ENCODE measurements at regions not wholly inside any gene's neighbourhood (a gene's known extent, or its start where the extent isn't known, plus 50 kb on each side); places are given as distances from the start of the nearest gene placed in this dataset.

DNA sequence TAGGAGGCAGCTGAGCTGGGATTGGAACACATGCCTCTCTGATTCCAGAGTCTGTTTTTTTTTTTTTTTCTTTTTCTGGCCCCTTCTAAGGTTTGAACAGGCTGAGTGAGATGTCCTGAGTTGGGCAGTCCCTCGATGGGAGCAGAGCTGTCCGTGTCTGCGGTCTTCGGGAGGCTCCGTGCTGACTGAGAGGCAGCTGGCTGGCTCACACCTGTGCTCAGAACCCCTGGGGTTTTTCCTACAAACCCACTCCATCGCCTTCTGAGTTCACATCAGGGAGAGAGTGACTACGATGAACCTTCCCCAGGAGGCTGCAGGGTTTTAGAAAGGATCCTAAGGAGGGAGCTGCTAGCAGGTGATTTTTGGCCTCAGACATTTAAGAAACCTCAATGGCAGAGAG is 92.5 kb downstream of the IRF8 start:
- DNase-seq: no peak

- DNase-seq: no peak
These were observed 92.9 kb downstream of the IRF8 start for GRCh38 chr16:85991856-85992255.

- DNase-seq: no peak
These were observed 93.4 kb downstream of the IRF8 start for GRCh38 chr16:85992359-85992758.

DNA sequence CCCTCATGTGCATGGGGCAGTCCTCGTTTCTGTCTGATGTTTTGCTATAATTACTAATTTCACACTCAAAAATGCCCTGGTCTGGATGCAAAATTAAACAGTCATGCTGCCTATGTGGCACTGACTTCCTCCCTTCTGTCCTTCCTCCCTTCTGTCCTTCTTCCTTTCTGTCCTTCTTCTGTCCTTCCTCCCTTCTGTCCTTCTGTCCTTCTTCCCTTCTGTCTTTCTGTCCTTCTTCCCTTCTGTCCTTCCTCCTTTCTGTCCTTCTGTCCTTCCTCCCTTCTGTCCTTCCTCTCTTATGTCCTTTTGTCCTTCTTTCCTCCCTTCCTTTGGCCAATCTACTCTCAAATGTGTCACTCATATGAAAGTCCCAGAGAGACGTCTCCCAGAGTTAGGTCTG is 93.8 kb downstream of the IRF8 start:
- DNase-seq: no peak

GRCh38 chr16:85994492-85995490 is 95.8 kb downstream of the IRF8 start:
- DNase-seq: no peak

DNA sequence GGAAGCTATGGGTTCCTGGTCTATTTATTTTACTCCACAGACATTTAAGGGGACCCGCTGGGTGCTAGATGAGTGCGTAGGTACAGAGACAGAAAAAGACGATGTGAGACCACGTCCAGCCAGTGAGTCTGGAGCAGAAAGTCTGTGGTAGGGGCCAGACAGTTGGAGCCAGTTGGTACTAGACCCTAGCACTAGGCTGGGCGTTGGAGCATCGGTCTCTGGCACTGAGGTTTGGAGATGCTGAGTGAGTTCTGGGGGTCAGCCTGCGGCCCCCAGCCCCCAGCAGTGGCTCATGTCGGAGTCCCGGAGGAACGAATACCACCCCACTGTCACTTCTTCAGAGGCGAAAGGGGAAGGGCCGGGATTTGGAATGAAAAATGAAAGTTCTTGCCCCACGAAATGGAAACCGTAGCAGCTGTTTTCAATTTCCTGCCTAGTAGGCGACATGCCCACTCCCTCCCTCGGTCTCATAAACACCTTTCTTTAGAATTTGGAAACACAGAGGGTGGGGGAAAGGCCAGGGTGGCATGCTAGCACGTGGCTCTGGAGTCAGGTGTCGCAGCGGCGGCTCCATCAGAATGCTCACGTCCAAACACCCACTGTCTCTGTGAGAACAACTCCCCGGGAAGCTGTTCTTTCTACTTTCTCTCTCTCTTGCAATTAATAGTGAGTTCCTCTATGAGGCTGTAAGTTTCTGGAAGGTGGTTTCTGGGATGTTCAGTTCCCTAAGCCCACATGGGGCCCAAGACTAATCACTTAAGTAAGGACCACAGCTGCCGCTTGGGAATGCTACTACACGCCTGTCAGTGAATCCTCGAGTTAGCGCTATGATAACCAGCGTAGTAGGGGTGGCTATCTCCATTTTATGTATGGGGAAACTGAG is 96.8 kb downstream of the IRF8 start:
- DNase-seq: no peak

DNA sequence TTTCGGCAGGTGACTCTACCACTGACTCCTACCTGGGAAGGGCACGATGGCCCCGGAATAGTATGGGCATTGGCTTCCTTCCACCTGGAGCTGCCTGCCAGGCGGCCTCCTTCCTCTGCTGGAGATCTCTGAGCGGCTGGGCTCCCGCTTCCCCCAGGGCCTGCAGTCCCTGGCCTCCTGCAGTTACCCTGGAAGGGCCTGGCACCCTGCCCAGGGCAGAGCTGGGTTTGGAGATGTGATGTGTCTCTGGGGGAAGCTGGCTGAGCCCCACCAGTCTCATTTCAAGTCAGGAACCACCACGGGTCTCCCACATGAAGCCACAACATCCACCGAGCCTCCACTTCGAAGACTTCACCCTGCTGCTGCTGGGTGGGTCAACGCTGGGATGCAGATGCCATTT is 97.9 kb downstream of the IRF8 start:
- no peak for DNase-seq

DNA sequence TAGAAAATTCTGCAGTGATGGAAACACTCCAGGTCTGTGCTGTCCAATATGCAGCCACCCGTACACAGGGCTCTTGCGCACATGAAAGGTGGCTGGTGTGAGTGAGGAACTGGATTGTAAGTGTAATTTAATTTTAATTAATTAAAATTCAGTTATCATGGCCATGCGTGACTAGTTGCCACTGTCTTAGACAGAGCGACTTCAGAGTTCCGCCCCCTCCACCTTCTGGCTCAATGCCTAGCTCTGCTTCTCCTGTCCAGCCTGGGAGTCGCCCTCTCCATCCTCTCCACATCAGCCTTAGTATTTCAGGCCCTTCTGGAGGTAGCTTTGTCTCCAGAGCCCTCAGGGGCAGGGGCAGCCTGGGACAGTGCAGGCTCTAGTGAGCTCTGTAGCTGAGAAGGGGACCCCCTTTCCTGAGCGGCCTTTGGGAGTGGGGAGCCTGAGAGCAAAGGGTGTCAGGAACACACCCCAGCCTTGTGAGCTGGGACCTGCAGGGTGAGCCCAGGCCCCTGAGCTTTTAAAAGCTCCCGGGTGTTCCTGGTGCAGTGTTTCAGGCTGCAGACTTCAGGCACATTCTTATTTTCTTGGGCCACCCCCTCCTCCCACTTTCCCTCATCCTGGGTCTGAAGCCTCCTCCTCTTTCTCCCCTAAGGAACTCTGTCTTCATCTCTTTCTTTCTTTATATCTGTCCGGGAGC is 99.4 kb downstream of the IRF8 start:
- no peak for DNase-seq

DNA sequence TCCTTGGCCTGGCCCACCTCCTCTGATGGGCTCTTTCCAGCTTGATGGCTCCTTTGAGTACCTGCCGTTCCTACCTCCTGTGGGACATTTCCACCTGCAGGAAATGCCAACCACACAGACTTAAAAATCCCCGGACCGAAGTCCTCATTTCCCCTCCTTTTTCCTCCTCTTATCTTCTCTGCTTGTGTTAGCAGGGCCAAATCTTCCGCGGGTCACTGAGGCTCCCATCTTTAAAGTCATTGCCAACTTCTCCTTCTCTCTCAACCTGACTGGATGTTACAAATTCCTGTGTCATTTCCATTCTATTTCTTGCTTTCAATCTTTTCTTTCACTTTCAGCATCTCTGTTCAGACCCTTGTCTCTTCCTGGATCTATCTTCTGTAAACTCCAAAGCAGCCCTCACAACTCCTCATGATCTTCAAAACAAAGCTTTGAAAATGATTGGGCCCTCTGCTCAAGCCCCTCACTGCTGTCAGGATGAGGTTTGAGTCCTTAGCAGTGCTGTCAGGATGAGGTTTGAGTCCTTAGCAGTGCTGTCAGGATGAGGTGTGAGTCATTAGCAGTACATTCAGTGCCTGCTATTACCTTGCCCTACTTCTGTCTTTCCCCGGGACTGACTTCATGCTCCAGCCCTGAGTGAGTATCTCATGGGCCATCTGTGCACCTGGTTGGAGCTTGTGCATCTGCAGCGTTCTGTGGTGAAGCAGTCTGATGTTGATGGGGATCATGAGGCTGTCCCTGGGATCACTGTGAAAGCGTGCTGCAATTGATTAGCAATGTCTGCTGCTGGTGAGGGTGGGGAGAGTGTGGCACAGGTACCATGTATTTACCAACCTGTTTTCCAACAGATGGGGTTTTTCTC is 100.1 kb downstream of the IRF8 start:
- no peak for DNase-seq

DNA sequence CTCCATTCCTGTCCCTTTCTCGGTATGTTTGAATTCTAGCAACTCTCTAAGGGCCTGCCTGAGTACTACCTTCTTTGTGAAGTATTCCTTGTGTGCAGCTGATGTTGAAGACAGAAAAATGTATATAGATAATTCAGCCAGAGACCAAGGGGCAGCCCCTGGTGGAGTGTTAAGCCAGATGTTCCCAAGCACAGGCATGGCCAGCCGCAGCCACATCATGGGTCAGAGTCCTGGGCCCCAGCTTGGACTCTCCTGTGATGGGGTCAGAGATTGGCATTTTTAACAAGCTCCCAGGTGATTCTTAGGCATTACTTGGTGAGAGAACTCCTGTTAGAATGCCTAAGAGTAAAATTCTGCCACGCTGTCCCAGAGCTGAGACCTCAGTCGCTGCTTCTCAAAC is 100.8 kb downstream of the IRF8 start:
- DNase-seq: no peak

- DNase-seq: no peak
These were observed 103.4 kb downstream of the IRF8 start for GRCh38 chr16:86002178-86002900.

- DNase-seq: no peak
These were observed 108.6 kb downstream of the IRF8 start for GRCh38 chr16:86007524-86007923.

- DNase-seq: no peak
These were observed 111.7 kb downstream of the IRF8 start for GRCh38 chr16:86010680-86011141.

- DNase-seq: no peak
These were observed 112.6 kb downstream of the IRF8 start for GRCh38 chr16:86011532-86011931.

DNA sequence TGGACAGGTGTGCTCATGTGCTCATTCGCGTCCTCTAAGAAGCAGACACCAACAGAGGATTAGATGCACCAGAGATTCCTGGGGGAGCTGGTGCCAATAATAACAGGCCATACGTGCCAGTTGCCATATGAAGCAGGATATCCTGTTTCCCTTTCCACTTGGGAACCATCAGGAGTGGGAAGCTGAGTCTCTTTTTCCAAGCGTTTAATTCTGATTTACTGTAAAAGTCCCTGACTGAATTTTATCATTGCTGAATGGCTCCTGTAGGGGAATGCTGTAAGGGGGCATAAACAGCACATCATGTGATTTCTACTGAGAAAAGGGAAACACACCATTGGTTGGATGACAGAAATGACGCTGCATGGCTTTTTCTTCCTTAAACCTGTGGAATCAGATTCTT is 113.3 kb downstream of the IRF8 start:
- no peak for DNase-seq

- no peak for DNase-seq
These were observed 114.9 kb downstream of the IRF8 start for GRCh38 chr16:86013867-86014266.

- no peak for DNase-seq
These were observed 116.6 kb downstream of the IRF8 start for GRCh38 chr16:86015606-86016005.

DNA sequence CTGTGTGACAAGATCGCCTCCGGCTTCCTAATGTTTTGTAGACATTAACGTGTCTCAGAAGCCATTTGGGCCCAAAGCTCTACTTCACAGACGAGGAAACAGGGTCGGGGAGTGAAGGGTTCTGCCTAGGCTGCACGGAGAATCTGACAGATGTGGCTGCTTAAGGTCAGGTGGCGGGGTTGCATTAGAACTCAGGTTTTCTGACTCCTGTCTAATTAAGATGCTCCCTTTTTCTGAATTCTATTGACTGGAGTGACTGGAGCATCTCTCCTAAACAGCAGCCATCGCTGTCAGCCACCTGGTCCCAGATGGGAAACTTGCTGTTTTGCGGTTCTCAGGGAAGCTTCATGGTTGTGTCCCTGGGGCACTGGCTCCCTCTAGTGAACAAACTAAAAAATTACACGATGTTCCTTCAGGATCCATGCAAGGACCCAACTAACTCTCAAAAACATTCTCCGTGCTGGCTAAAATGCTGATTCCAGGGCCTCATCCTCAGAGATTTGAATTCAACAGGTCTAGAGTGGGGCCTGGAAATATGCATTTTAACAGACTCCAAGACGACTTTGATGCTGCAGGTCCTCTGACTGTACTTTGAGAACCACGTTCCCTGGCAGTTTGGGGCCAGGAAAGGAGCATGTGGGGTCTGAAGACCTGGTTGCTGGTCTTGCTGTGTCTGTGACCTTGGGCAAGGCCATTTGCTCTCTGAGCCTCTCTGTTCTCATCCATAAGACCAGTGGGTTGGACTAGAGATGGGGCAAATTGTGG is 117.4 kb downstream of the IRF8 start:
- peak in 1 of 2 experiments; percentile 13 for DNase-seq

GRCh38 chr16:86018071-86018470 is 119.1 kb downstream of the IRF8 start:
- no peak for DNase-seq

DNA sequence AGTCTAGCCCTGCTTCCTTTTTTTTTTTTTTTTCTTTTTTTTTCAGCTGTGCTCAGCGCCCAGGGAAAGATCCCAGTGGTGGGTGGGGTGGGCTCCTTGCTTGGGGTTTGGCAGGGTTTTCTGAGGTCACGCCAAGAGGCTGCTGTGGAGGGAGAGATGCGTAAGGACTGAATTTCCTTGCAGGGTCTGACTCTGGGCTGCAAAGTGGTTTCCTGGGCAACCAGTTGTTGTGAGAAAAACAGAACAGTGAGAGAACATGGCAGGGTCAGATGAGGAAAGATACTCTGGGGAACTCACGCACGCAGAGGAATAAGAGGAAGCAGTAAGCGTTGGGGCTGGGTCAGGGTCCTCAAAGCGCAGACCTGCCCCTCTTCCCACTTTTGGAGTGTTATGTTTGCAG is 119.5 kb downstream of the IRF8 start:
- DNase-seq: no peak
